ENCODE measurements at regions not wholly inside any gene's neighbourhood (a gene's known extent, or its start where the extent isn't known, plus 50 kb on each side); places are given as distances from the start of the nearest gene placed in this dataset.

- TF ChIP-seq CTCF (conservative IDR thresholded peaks at IDR 0.05; ENCODE audit: low read depth, low read length) (no peak), EZH2 (IDR thresholded peaks at IDR 0.05; ENCODE audit: low read length, unreplicated experiment) (no peak)
These were observed 88.4 kb downstream of the RBFOX3 start for GRCh38 chr17:79522414-79522813.
